ENCODE measurements at regions not wholly inside any gene's neighbourhood (a gene's known extent, or its start where the extent isn't known, plus 50 kb on each side); places are given as distances from the start of the nearest gene placed in this dataset.

DNA sequence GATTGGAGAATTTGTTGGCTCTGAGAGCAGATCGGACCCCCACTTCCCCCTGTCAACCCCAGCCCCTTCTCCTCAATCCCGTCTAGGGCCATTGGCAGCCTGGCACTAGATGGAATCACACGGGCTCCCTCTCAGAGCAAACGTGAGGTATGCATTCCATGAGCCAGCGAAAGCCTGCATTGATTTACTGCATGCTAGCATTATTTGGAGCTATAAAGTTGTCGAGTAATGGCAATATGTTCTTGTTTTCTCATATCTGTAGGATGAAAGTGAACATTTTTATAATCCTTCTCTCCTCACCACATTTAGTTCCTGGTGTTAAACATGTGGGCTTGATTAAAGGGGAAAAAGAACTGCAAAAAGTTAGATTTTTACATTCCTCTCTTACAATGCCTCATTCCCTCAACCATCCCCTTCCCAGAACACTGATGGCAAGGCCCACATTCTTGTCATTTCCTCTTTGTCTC lies 159.2 kb downstream of the SPRY1 start:
- no peak for TF ChIP-seq EZH2 (IDR thresholded peaks at IDR 0.05; ENCODE audit: insufficient read depth, poor library complexity, severe bottlenecking)
- TF ChIP-seq EZH2phosphoT487 (IDR thresholded peaks at IDR 0.05; ENCODE audit: insufficient read depth, low read depth), result no peak
